T-helper 1 cell treated with Interleukin-12 subunit alpha and Interleukin-12 subunit beta and Interleukin-4 antibody, amounts not matched to agents 30 ng/mL and 1 ng/mL, for 36 hours (primary cell): ENCODE measurements at regions not wholly inside any gene's neighbourhood (a gene's known extent, or its start where the extent isn't known, plus 50 kb on each side); places are given as distances from the start of the nearest gene placed in this dataset.
"Not testable (repeated sequence)": the region's sequence is repeated elsewhere in the genome, so short reads cannot be mapped to it uniquely, and the experiment has no call there.

Experiments
- intact Hi-C: fragments of 100-400 bp; cut with micrococcal nuclease; formaldehyde crosslinking; loops from one replicate; pipeline ENCODE4 v1.15.1; 2024

GRCh38 chr5:98521821-98522220, 251.6 kb upstream of the RGMB start:
- intact Hi-C loops = no loop called here

- intact Hi-C loops = no loop called here
Observed at GRCh38 chr5:98524773-98525172, 248.7 kb upstream of the RGMB start.

GRCh38 chr5:98527846-98528245, 245.6 kb upstream of the RGMB start:
- intact Hi-C loops = no loop called here

- intact Hi-C loops = no loop called here
Observed at GRCh38 chr5:98529321-98529720, 244.1 kb upstream of the RGMB start.

GRCh38 chr5:98530224-98530623, 243.2 kb upstream of the RGMB start:
- intact Hi-C loops = no loop called here

GRCh38 chr5:98535901-98536300, 237.6 kb upstream of the RGMB start:
- intact Hi-C loops = no loop called here

GRCh38 chr5:98540056-98540455, 233.4 kb upstream of the RGMB start:
- intact Hi-C loops = no loop called here

- intact Hi-C loops = no loop called here
Observed at GRCh38 chr5:98541641-98542040, 231.8 kb upstream of the RGMB start.

GRCh38 chr5:98543490-98543889, 230.0 kb upstream of the RGMB start:
- intact Hi-C loops = no loop called here

GRCh38 chr5:98546924-98547323, 226.5 kb upstream of the RGMB start:
- intact Hi-C loops = not testable (repeated sequence)

GRCh38 chr5:98556712-98557111, 216.8 kb upstream of the RGMB start:
- intact Hi-C loops = no loop called here

GRCh38 chr5:98557916-98558315, 215.5 kb upstream of the RGMB start:
- intact Hi-C loops = no loop called here

- intact Hi-C loops = no loop called here
Observed at GRCh38 chr5:98563885-98564653, 209.4 kb upstream of the RGMB start.

- intact Hi-C loops = no loop called here
Observed at GRCh38 chr5:98564836-98565235, 208.6 kb upstream of the RGMB start.

- intact Hi-C loops = no loop called here
Observed at GRCh38 chr5:98568336-98568735, 205.1 kb upstream of the RGMB start.

GRCh38 chr5:98569288-98569687, 204.2 kb upstream of the RGMB start:
- intact Hi-C loops = no loop called here

- intact Hi-C loops = no loop called here
Observed at GRCh38 chr5:98570010-98570409, 203.5 kb upstream of the RGMB start.

GRCh38 chr5:98570661-98571191, 202.7 kb upstream of the RGMB start:
- intact Hi-C loops = no loop called here

- intact Hi-C loops = no loop called here
Observed at GRCh38 chr5:98573834-98574320, 199.6 kb upstream of the RGMB start.

GRCh38 chr5:98576275-98576674, 197.2 kb upstream of the RGMB start:
- intact Hi-C loops = no loop called here

GRCh38 chr5:98578438-98578837, 195.0 kb upstream of the RGMB start:
- intact Hi-C loops = no loop called here

GRCh38 chr5:98581112-98581997, 192.1 kb upstream of the RGMB start:
- intact Hi-C loops = no loop called here
